Suppressor macrophage treated with lipopolysaccharide for 1 hour (primary cell): ENCODE measurements at regions not wholly inside any gene's neighbourhood (a gene's known extent, or its start where the extent isn't known, plus 50 kb on each side); places are given as distances from the start of the nearest gene placed in this dataset.
"Not testable (repeated sequence)": the region's sequence is repeated elsewhere in the genome, so short reads cannot be mapped to it uniquely, and the experiment has no call there.

Experiments used
- DNase-seq, 3 donors: peaks; one replicate each; pipeline ENCODE4 v3.0.0-alpha.2; 2020 to 2022

DNA sequence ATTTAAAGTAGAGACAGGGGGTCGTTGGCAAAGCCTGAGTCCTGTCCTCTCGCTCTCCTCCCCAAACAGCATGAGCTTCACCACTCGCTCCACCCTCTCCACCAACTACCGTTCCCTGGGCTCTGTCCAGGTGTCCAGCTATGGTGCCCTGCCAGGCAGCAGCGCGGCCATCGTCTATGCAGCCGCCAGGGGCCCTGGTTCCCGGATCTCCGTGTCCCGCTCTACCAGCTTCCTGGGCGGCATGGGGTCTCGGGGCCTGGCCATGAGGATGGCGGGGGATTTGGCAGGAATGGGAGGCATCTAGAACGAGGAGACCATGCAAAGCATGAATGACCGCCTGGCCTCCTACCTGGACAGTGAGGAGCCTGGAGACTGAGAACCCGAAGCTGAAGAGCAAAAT, 1117.2 kb upstream of the MIR17HG start:
- no peak for DNase-seq

DNA sequence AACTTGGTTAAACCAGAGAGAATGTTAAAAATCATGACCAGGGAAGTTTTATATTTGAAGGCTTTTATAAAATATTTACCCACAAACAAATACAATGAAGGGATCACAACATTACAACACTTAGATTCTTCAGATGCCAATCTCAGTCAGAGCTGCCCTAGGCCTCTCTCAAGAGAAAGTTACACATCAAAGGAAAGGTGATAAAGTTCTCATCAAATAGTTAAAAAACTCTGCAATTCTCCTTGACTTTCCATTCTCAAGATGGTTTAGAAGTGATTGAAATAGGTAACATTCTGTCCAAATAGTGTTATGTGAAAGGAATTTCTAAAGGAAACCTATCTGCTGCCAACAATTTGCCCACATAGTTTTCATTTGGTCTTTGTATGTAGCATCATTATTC, 1115.2 kb upstream of the MIR17HG start:
- DNase-seq: no peak

DNA sequence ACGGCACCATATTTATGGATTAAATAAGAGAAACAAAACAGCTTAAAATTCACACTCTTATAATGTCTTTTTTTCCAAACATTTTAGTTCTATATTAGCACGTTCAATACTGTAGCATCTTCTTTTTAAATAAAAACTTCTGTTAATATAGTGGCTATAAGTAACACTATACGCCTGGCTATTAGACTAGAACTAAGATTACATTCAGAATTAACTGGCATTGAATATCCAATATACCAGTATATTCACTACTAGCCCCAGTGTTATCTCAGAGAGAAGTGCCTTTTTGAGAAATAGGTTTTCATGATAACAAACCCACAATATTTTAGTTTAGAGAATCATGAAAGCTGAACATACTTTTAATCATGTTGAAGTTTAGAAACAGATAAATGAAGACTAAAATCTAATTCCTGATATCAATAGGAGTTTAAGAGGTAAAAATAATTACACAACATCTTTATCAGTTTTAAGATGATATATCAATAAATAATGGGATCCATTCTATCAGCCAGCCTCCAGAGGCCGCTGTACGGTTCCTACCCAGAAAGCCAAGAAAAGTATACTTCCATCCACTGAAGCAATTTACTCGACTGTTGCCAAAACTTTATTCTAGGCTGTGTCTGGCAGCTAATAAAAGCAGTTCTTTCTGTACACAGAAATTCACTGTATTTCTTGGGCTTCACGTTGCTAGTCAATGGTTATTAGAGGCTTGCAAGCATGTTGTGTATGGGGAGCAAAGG, 1113.4 kb upstream of the MIR17HG start:
- DNase-seq: no peak

DNA sequence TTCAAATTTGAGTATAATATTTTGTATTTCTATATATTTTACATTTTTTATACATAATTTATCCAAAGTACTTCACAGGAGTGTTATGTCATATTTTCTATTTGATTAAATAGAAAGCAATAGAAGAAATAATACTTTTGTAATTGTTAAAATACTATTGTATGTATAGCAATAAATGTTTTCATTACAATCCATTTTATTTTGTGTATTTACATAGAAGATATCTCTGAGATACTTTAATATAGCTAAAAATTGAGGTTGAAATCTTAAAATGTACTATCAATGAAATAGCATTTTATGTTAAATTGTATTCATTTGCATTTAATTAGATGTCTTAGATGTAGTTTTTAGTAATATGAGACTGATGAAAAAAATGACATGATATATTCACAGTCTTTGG, 1109.6 kb upstream of the MIR17HG start:
- DNase-seq: no peak

DNA sequence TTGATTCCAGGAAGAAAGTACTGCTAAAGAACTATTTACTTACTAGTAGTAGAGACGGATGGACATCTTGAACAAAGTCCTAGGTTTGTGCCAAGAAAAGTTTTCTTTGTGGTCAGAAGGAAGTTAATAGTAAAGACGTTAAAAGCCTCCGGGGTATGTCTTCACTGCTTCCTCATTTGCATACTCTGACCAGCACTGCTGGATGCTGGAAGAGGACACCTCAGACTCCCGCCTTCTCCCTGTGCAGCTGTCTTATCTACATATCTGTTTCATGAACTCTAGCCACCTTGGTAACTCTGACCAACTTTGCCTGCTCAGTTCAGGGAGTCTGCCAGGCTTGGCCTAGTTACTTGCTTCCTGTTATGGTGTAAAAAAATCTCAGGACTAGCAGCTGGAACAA, 1109.1 kb upstream of the MIR17HG start:
- no peak for DNase-seq

DNA sequence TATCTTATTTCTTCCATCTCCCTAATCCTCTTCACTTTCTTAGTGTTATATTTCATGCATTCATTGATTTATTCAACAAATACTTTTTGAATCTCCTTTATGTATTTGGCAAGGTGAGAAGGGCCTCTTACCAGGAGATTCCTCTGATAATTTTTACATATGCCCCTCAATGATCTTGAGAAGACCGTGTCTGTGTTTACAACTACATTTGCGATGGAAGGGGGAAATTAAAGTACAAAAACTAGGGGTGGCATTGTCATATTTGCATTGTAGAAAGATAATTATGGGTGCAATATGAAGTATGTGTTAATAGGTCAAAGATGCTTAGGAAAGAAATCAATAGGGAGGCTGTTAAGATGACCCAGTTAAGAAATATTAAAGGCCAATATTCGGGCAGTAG, 1108.4 kb upstream of the MIR17HG start:
- DNase-seq: no peak

DNA sequence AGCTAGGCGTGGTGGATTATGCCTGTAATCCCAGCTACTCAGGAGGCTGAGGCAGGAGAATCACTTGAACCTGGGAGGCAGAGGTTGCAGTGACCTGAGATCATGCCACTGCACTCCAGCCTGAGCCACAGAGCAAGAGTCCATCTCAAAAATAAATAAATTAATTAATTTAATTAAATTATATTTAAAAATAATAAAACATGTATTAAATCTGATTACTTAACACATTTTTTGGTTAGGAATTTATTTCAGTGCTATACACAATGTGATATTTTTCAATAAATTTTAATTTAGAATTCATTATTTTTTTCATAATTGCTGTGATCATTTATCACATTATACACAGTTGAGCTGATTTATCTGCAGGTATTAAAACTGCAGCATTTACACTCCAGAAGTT, 1101.5 kb upstream of the MIR17HG start:
- DNase-seq: no peak

DNA sequence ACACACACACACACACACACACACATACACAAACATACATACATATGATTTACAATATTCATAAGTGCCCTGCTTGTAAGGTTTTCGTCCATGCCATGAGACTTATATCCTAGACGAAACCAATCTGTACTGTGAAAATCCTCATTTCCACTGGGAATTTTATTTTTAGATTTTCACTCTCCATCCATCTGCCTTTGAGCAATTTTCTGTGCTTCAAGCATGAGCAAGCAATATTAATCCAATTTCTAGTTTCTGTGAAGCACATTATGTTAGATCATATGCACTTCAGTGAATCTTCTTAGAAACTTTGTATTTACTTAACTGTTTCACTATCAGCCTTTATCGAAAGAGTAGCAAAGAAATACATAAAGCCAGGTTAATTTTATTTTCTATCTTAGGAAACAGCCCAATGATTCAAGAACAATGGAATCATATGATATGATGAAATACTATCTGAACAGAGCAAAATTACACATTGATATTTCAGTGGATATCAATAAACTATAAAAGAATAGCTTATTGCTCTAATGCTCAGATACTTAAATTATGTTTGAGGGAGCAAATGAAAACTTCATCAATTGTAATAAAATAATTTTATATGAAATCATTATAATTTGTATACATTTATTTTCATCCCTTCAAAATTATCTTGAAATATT, 1100.7 kb upstream of the MIR17HG start:
- no peak for DNase-seq

DNA sequence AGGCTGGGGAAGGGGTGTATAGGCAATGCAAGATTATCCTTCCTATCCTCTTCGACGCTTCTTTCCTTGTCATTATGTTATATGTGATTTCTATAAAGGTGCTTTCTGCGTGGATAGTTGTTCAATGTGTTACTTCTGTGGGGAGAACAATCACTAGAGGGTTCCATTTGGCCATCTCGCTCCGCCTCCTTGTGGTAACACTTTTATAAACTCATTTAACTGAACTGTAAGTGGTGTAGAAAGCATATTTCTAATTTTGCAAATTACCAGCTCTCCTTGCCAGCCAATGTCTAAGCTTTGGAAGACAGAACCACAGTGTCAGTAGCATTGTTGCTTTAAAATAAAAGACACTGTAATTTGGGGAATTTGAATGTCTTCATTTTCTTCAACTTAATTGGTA, 1093.7 kb upstream of the MIR17HG start:
- DNase-seq: no peak

DNA sequence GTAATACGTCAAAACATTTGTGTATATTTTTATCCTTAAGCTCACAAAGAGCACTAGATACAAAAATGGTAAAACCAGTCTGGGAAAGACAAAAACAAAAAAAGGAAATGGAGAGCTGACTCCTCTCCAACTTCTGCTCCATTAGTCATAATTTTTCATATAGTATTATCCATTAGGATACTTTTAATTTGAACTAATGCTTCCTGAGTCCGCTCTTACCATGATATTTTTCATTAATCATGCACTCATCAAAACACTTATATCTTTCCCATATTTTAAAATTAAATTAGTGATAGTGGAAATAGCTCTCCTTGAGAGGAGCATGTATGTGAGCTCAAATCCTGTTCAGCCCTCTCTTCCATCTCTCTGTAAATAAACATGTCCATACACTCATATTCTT, 1093.0 kb upstream of the MIR17HG start:
- DNase-seq: no peak

DNA sequence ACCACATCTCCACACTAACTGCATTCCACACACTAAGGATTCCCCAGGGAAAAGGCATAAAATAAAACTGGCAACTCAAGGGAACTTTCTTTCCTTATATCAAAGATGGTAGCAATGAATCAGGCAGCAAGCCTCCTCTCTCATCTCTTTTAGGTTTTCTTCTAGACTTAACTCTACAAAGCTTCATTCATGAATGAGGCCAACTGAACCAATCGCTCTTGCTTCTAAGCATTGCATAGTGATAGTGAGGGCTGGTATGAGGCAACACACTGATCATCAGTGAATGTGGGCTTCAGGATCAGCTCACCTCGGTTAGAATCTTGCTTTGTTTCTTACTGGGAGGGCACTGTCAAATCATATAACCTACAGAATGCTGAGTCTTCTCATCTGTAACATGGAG, 1090.7 kb upstream of the MIR17HG start:
- DNase-seq: no peak

DNA sequence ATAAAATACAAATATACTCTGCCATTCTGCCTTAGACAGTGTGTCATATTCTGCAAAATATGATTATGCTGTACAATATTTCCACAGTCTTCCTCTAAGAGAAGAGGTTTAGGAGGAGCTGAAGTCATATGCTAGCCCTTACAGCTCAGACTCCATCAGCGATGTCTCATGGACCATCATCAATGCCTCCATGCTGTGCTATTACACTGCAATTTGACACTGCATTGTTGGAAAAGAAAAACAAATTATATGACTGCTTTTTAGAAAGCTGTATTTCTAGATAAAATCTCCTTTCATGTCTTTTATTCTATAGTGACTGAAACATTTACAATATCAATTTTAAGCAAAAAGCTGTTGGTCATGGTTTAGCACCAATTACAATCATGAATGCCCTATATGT, 1089.4 kb upstream of the MIR17HG start:
- DNase-seq: no peak

DNA sequence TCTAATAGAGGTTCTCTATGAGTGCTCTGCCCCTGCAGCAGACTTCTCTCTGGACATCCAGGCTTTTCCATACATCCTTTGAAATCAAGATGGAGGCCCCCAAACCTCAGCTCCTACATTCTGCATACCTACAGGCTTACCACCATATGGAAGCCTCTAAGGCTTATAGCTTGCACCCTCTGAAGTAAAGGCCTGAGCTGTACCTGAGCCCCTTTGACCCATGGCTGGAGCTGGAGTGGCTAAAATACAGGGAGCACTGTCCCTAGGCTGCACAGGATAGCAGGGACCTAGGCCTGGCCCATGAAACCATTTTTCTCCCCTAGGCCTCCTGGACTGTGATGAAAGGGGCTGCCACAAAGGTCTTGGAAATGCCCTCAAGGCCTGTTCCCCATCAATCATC, 1086.1 kb upstream of the MIR17HG start:
- DNase-seq: no peak

DNA sequence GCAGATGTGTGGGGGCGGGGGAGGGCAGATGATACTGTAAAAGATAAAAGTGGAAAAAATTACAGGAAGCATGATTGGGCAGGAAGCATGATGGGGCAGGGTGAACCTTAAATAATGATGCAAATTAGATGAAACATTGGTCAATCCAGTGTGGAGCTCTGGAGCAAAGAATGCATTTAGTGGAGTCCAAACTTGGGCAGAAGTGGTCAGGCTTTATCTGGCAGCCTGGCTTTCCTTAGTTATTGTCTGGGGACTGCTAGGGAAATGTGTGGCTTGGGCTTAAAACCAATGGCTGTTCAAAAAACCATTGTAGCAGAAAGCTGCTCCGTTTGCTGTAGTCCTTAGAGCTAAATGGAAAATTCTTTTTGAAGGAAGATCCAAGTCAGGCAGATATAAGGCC, 1077.3 kb upstream of the MIR17HG start:
- no peak for DNase-seq

DNA sequence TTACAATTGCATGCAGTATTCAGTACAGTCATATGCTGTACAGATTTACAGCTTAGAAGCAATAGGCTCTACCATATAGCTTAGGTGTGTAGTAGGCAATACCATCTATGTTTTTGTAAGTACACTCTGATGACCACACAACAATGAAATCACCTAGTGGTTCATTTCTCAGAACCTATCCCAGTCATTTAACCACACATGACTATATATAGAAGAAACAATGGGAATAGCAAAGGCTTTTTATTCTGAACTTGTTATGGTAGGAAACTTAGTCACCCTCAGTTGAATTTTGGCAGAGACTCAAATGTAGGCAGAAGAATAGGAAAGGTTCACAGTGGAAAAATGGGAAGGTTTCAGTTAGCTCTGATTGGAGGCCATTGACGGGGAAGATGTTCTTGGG, 1075.1 kb upstream of the MIR17HG start:
- no peak for DNase-seq

DNA sequence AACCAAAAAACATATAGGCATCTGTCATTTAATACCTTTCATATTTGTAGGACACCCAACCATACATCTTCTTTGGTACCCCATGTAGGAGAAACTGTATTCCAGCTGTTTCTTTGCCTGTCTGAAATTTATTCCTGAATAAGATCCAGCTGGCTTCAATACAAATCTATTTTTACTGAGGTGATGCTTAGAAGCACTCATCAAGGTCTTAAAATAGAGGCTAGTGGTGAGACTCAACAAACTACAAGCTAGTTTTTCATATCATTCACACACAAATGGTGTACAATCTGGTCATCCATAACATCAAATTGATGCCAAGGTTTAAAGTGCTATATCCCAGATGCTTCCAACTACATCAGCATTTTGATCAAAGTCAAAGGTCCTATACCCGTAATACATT, 1071.3 kb upstream of the MIR17HG start:
- DNase-seq: no peak

DNA sequence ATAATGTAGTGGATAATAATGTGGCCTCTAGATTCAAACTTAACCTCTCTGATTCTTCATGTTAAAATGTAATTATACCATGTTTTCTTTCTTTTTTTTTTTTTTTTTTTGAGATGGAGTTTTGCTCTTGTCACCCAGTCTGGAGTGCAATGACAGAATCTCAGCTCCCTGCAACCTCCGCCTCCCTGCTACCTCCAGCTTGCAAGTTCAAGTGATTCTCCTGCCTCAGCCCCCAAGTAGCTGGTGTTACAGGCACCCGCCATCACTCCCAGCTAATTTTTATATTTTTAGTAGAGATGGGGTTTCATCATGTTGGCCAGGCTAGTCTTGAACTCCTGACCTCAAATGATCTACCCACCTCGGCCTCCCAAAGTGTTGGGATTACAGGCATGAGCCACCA, 1069.3 kb upstream of the MIR17HG start:
- not testable (repeated sequence) for DNase-seq

DNA sequence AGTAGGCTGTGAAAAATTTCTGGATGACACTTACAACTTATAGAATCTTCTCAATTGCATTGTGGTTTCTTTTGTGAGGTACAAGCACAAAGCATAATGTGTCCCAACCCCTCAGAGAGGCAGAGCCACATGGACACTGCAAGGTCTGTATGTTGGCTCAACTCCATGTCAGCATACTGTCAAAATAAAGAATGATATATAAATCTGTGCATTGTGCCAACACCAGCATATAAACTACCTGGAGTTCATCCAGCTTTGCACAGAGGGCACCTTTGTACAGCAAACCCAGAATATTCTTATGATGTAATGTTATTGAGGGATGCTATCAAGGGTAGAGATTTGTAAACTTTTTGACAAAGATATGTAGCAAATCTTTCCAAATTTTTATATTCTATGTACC, 1065.8 kb upstream of the MIR17HG start:
- no peak for DNase-seq

DNA sequence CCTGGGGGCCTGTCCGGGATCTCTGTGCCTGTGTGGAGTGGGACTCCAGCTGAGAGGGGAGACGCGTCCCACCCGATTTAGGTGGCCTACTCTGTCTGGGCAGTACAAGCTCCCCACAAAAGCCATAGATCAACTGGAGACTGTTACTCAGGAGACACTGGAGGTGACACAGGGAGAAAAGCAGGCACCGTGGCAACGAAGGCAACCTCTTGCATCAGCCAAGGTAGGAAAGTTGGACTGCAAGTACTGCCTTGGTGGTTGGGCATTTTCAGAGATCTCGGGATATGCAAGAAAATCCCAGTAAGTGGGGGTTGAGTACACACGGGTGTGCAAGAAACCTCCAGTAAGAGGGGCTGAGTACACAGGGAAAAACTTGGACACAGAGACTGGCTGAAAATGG, 1060.0 kb upstream of the MIR17HG start:
- DNase-seq: no peak

DNA sequence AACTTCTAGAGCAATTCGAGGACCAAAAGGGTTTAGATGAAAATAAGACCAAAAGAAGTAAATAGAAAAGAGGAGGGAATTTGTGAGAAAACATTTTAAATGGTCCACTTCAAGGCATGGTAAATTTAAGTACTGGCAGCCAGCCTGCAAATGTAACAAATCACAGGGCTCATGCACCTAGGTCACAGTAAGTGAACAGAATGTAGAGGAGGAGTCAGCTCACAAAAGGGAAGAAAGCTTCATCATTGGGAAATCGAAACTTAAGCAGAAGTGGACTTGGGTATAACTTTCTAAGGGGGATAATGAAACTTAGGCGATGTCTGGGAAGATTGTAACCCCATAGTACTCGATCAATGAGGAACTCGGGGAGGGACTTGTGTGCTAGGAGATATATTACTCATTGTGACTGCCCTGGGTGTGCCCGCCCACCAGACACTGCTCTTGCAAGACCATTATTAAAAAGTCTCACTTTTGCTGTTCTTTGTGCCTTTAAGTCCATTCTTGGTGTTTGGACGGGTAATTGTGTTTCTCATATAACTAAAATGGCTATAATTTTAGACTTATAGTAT, 1053.6 kb upstream of the MIR17HG start:
- peak in 2 of 3 donors; percentile 31 to 35 for DNase-seq

DNA sequence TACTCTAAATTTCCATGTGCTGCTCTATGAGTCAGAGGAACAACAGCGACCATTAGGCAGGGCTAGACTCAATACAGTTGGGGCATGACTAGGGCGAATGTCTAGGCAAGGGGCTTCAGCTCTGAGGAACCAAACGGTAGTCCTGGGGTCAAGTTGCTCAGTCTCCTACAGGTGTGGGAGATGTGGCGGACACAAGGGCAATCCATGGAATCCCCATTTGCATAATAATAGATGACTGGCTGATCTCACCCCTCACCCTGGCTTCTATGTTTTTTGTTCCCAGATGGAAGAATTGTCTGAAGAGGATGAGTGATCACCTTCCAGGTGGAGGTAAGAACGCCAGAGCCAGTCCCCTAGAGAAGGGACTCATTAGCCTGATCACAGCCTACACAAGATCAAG, 1048.2 kb upstream of the MIR17HG start:
- DNase-seq: no peak

DNA sequence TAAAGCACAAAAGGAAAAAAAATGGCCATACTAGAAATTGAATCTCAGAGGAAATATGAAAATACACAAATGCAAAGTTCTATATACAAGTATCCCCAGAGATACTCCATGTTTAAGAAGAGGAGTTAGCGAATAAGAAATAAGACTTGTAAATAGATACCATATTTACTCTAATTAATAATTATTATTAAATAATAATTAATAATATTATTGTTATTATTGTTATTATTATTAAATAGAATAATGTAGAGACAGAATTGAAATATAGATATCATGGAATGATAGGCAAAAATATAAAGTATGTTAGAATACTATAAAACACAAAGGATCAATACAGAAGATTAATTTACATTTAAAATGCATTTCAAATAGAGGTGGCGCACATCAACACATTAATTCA, 1047.5 kb upstream of the MIR17HG start:
- no peak for DNase-seq

DNA sequence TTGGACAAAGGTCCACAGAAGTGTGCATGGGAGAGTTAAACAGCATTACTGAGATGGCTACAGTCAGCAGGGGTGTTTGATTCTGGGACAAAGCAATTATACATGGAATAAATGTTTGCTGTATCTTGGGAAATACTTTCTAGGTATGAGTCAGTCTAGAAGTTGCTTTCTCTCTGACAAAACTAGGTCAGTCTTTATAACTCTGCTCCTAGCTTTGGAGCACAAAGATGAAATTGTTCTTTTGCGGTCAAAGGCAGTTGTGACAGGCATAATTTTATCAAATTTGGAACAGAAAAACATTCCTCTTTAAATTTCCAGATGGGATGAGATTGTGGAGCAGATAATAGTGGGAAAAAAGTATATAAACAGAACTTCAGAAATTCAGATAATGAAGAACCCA, 1045.4 kb upstream of the MIR17HG start:
- DNase-seq: no peak

DNA sequence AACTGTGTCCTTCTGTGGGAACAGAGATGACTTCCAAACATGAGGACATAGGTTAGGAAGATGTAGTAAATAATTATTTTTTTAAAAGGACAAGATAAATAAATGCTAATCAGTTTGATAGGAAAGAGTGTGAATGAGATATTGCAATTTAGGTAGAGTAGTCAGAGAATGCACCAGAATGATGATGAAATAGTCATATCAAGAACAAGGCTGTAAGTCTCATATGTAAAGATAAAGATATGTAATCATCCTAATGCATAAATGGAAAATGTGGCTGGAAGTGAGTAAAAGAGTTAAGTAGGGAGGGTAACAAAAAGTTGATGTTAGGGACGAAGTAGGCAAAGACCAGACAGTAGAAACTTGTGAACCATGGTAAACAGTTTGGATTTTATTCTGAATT, 1041.7 kb upstream of the MIR17HG start:
- no peak for DNase-seq

DNA sequence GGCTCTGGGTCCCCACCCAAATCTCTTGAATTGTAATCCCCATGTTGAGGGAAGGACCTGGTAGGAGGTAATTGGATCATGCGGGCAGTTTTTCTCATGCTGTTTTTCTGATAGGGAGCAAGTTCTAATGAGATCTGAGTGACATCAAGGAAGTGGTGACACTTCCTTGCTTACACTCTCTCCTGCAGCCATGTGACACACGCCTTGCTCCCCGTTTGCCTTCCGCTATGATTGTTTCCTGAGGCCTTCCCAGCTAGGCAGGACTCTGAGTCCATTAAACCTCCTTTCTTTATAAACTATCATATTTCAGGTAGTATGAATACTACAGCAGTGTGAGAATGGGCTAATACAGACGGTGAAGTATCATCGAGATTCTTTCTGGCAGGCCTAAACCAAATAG, 1040.4 kb upstream of the MIR17HG start:
- no peak for DNase-seq
